Suprapubic skin (tissue), 4 donors: ENCODE measurements at regions not wholly inside any gene's neighbourhood (a gene's known extent, or its start where the extent isn't known, plus 50 kb on each side); places are given as distances from the start of the nearest gene placed in this dataset.

Source experiments
- CTCF ChIP-seq, 2 donors: fragments of 200-600 bp in 1 of 2; fragments of 450-650 bp in 1 of 2; sonication (generic) in 1 of 2; IDR thresholded peaks; one replicate each; pipeline ENCODE4 v1.5.1; 2016 to 2019; ENCODE audit warnings: antibody characterized with exemption in 2 of 2, mild to moderate bottlenecking in 1 of 2, moderate library complexity in 1 of 2
- EP300 ChIP-seq: sonication (generic); formaldehyde crosslinking; IDR thresholded peaks from one replicate; pipeline ENCODE4 v1.6.1; 2017; ENCODE audit warnings: antibody characterized with exemption
- POLR2A ChIP-seq, 2 donors: fragments of 450-650 bp; IDR thresholded peaks; one replicate each; pipeline ENCODE4 v1.6.1; 2017; ENCODE audit warnings: antibody characterized with exemption in 2 of 2, mild to moderate bottlenecking in 2 of 2, moderate library complexity in 2 of 2
- POLR2AphosphoS5 ChIP-seq, 3 donors: sonication (generic); formaldehyde crosslinking; IDR thresholded peaks; one replicate each; pipeline ENCODE4 v1.6.1; 2017; ENCODE audit warnings: antibody characterized with exemption in 3 of 3

GRCh38 chr5:24196789-24197188 is 448.0 kb downstream of the CDH10 start:
- no peak for TF ChIP-seq POLR2A (IDR thresholded peaks at IDR 0.05)
- TF ChIP-seq EP300, result no peak
- no peak for TF ChIP-seq CTCF (IDR thresholded peaks at IDR 0.05)
- no peak for TF ChIP-seq POLR2AphosphoS5 (IDR thresholded peaks at IDR 0.05)
